ENCODE measurements at regions not wholly inside any gene's neighbourhood (a gene's known extent, or its start where the extent isn't known, plus 50 kb on each side); places are given as distances from the start of the nearest gene placed in this dataset.

DNA sequence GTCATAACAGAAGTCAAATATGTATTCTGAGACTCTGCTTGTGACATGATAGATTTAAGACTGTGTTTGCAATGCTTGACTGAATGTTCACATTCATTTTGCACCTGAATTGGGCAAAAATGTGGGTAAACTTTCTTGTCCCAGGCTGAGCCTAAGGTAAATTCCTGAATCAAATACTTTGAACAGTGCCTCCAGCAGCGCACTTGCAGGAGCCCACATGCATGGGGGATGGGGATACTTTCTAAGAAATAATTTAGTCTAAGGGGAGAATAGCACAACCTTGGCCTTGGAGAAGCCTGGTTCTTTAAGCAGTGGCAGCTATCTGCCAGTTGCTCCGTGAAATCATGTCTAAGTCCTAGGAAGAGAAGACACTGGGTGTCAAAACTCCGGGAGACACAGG lies 163.5 kb upstream of the EGFLAM start:
- no peak for DNase-seq

DNA sequence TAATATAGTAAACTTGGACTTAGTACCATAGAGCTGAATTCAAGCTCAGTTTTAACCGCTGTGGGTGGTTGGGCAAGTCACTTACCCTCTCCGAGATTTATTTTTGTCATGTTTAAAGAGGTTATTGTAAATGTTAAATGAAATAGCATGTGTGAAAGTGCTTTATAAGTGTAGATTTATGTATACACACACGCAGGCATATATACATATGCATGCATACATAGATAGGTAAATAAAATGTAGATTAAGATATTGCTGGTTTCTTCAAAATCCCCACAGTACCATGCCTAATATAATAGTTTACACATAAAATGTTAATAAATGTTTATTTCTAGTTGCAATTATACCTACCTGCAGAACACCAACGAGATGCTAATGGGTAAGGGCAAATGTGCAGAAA lies 164.5 kb upstream of the EGFLAM start:
- no peak for DNase-seq

DNA sequence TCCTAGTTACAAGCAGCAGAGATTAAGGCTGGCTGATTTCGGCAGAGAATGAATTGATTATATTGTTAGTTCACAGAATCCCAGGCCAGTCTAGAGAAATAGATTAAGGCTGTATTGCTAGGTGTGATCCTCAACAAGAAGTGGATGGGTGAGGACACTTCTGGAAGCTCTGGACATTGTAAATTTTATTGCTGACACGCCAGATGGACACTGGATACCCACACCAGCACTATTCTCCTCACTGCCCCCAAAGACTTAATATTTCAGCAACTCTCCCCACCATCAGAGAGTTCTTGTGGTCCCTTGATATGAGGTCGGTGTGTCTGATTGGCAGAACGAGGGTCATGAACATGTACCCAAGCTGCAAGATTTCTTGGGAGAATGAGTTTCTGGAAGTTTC lies 171.6 kb upstream of the EGFLAM start:
- DNase-seq: no peak

DNA sequence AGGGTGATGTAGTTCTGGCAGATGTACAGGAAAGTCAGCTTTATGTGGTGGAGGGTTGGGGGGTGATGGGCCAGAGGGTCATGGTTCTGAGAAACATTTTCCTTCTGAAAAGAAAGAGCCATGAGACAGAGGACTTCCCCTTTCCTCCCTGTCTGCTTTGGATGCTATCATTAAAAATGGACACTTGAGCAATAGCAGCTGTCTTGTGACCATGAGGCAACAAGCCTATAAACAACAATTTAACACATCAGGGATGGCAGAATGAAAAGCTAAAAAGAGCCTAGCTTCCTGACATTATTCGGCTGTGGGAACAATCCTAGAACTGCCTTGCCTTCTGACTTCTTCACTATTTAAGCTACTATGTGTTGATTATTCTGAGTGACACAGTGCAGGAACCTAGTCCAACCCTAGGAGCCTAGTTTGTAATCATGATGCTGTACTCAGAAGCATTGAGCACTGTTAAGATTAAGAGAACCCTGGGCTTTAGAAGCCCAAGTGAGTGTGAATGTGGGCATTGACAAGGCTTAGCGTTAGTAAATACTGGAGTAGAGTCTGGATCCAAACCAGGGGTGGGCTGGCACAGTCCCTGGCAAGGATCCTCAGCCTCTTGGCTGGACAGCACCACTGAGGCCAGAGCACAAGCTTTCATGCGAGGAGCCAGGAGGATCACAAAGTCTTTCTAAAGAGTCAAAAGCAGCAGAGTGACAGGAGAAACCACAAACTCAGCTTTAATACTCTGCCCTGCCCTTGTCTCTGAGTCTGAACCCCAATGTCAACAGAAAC lies 178.5 kb upstream of the EGFLAM start:
- DNase-seq: no peak

DNA sequence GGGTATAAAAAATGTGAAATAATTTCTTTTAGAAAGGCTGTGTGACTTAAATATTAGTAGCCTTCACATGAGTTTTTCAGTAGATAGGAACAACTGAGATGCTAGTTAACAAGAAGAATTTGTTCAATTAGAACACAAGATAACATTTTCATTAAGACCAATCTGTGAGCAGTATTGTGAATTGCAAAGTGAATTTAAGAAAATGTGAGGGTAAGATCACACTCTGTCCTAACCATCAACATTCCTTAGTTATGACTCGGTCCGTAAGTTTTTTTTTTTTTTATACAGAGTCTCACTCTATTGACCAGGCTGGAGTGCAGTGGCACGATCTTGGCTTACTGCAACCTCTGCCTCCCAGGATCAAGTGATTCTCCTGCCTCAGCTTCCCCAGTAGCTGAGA lies 180.2 kb upstream of the EGFLAM start:
- no peak for DNase-seq

DNA sequence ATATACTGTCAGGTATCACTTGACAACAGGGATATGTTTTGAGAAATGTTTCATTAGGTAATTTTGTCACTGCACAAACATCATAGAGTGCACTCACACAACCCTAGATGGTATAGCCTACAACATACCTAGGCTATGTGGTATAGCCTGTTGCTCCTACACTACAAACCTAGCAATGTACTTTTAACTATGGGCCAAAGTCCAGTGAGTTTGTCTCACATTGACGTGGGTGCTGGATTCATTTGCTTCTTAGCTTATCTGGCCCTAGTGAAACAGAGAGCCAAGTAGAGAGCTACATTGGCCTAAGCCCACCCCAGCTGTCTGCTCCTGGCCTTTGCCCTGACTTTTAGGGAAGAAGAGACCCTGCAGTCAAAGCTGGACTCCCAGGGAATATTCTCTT lies 180.7 kb upstream of the EGFLAM start:
- DNase-seq: no peak

DNA sequence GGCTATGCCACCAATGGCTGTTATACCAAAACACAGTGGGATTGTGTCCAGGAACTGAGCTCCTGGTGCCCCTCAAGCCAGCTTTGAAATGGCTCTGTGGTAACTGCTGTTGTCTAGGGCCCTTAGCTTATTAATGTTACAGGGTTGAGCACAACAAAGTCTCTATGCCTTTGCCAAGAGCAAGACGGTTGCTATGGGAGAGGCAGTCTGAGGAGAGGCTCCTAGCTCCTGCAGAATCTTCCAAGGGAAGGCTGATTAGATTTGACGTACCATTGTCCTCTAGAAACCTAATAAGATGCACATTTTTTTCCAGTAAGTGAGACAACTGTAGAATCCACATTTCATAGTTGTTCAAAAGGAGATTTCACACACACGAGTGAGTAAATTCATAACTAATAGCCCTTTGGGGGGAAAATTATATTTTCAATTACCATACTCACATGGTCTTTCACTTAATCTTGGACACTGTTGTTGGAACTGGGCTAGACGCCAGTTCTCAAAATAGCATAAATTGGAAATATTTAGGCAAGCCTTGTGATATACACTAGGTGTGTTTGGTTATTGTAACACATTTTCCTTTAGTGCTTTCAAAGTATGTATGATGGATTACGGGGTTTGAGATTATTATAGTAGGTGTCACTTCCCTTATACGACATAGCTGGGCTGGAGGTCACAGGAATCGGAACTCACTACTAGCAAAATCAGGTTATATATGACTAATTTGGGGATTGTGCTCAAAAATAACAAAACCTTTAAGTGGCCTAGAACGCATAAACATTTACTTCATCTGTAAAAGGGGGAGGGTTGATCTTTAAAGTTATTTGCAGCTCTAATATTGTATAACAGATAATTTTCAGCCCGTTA lies 186.3 kb upstream of the EGFLAM start:
- no peak for DNase-seq

DNA sequence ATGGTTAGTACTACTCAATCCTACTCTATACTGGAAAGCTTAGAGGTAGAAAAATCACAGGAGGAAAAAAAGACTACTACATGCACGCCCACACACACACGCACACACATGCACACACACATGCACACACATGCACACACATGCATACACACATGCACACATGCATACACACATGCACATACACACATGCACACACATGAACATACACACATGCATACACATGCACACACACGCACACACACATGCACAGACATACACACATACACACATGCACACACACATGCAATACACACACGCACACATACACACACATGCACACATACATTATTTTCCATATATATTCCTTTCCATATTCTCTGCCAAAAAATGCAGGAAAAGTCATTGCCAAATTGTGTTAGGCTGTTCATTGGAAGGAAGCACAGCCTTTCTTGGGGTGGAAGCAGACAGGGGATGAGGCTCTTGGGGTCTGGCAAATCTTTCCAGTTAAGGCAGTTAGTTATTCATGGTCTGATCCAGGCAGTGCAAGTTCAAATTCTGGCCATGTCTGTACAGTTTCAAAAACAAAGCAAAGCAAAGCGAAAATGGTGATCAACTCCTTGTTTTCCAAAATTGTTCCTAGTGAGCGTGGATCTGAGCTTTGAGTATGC lies 187.9 kb upstream of the EGFLAM start:
- DNase-seq: no peak

DNA sequence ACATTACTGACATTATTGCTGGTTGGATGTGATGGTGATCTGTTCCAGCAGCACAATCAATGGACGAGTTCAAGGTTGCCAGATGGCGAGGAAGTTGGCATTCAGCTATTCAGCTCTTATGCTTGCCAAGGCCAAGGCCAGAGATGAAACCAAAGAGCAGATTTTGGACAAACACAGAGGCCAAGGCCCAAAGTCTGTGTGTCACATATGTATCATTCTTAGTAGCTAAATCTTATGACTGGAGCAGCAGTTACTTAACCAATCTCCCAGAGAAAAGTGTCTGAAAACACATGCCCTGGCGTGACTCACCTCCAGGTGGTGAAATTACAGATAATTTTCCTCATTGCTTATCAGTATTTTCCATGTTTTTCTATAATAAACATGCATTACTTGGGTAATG lies 189.0 kb upstream of the EGFLAM start:
- DNase-seq: no peak

DNA sequence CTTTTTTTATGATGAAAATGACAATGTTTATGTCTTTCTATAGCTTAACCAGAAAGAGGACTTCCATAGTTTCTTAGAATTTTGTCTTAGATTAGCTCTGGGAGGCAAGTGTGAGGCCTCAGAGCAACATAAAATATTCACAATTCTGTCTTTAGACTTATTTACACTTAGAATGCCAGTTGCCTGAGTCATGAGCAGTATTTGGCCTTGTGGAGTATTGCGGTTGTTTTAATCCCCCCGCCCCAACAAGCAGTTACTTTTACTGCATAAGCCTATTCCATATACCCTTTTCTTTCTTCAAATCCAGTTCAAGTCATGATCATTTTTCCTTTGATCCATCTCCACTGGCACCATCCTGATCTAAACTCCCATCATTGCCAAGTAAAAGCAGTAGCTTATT lies 198.0 kb upstream of the EGFLAM start:
- DNase-seq: no peak

DNA sequence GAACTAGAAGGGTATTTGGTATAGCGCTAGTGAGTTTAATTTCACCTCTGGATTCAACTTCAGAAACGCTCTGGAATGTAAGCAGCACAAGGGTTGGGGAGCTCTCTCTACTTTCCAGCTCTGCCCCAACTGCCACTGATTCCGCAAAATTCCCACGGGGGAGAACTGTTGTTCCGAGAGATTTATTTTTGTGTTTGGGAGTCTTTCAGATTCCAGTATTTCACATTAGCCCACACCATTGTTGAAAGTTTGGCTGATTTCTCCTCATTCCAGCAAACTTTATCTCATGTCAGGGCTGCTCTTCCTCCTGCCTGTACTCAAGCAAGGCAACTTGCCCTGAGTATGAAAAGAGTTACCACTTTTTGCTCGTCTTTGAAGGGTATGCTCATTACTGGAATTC lies 198.5 kb upstream of the EGFLAM start:
- no peak for DNase-seq

DNA sequence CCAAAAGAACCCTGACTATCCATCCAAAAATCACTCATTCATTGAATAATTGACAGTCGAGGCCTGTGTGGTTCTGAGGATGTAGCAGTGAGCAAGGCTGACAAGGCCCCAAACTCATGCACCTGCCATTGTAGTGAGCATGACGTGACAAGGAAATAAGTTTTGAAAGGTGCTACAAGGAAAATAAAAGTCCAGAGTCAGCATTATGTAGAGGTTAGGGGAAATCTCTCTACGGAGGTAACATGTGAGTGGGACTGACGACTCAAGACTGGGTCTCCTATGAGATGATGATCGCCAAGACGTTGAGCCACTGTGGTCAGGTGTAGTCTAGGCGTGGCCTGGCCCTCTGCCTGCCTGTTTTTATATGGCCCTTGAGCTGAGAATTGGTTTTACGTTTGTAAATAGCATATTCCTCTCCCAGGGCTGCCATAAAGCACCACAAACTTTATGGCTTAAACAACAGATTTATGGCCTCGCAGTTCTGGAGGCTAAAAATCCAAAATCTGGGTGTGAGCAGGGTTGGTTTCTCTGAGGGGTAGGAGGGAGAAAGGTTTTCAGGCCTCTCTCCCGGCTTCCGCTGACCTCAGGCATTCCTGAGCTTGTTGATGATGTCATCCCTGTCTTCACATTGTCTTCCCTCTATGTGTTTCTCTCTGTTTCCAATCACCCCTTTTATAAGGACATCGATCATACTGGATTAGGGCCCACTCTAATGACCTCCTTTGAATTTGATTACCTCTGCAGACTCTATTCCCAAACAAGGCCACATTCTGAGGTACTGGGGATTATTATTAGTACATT lies 206.4 kb upstream of the EGFLAM start:
- no peak for DNase-seq

DNA sequence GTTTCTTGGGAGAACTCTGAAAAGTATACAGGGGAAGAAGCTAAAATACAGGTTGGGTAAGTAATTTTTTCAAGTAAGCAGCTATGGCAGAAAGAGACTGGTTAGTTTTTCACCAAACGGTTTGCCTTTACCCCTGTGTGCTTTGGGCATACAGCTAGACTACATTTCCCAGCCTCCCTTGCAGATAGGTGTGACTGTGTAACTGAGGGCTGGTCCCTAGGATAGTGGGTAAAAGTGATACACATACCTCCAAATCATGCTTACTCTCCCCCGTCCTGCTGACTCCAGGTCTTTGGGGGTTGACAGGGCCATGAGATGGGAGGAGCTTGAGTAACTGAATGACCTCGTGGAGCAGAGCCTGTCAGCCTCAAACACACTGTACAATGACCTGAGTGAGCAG lies 208.6 kb upstream of the GDNF start:
- DNase-seq: no peak

DNA sequence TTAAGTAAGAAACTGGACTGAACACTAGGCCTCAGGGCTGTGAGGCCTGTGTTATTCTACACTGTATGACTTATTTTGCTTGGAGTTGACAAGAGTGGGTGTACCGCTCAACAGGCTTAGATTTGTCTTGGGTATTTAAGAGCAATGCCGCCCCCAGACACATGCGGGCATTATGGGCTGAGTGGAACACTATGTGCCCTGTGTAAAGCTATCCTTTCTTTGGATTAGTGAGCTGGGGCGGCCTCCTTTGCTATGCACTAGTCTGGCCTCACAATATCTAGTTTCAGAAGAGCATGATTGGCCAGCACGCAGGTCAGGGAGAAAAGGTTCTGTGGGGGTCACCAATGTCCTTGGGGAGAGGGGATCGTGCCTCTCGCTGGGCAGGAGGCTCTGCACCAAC lies 206.3 kb upstream of the GDNF start:
- no peak for DNase-seq

DNA sequence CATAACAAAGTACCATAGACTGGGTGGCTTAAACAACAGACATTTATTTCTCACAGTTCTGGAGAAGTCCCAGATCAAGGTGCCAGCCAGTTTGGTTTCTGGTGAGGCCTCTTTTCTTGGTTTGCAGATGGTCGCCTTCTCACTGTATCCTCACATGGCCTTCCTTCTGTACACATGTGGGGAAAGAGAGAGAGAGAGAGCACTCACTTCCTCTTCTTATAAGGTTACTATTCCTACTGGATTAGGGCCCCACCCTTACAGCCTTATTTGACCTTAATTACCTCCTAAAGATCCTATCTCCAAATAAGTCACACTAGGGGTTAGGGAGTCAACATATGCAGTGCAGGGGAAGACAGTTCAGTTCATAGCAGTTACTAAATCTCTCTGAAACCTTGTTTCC lies 205.6 kb upstream of the GDNF start:
- no peak for DNase-seq

DNA sequence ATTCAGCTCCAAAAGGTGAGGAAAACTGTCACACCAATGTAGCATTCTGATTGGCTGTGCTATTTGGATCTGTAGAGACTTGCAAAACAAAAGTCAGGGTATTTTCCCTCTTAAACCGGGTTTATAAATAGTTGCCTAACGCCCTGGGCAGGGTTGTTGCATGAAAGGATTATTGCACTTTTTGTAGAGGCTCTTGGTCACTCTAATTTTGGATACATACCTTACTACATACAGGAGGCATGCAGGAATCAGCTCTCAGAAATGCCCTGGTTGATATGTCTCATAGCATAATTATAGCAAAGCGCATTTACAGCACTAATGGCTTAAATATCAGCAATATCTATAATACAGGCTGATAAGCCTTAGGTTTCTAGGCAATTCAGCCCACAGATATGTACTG lies 200.0 kb upstream of the GDNF start:
- DNase-seq: no peak

DNA sequence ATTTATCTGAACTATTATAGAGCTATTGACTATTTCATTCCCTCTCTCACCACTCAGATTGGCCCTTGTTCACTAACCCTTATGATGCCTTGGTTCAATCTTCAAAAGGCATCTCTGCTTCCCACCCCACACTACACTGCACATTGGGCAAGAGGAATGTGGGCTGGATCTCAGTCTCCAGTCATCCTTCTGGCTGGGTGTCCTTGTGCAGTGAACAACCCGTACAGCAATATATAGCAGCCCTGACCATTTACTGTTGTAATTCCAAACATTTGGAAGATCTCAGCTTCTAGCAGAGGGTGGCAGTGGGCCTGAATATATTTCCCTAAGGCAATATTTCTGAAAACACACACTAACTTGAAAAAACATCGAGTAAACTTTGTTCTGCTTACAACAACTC lies 199.2 kb upstream of the GDNF start:
- DNase-seq: no peak

DNA sequence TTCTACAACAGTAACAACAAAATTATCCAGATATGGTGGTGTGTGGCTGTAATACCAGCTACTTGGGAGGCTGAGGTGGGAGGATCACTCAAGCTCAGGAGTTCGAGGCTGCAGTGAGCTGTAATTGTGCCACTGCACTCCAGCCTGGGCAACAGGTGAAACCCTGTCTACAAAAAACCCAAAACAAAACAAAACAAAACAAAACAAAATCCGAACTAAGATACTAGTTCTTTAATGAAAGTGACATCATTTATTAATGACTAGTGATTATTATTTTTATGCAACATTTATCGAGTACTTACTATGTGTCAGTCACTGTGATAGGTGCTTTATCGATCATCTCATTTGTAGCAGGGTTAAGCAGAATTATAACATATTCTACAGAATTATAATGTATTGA lies 196.9 kb upstream of the GDNF start:
- DNase-seq: no peak

DNA sequence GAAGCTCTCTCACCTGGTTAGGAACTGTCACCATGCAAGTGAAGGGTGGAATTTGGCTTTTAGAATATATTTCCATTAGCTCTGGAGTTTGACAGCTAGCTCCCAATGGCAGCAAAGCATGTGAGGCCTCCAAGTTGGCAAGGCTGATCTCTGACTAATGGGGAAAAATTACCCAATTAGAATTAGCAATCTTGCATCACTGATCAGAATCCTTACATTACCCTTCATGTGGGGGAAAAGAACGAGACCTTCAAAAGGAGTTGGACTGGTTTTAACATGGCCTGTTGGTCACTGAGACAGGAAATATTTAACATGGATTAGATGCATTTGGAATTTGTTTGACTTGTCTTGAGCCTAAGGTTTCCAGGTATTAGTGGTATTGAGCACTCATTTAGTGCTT lies 192.3 kb upstream of the GDNF start:
- DNase-seq: no peak

DNA sequence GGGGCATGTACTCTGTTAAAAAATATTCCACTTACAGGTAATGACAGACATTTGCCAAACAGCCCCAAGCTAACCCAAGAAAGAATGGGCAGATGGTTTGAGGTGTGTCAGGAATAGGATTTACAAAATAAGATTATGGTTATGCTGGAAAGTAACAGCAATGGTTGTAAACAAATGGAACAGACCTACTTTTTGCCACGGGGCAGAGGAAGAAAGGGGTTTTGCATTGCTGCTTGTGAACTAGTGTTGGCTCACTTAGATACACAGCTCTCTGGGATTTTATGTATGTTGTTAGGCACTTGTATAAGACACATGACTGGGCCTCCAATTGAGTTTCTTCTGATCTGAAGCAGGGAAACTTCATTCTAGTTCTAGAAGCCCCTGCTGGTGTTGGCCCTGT lies 191.5 kb upstream of the GDNF start:
- DNase-seq: no peak

DNA sequence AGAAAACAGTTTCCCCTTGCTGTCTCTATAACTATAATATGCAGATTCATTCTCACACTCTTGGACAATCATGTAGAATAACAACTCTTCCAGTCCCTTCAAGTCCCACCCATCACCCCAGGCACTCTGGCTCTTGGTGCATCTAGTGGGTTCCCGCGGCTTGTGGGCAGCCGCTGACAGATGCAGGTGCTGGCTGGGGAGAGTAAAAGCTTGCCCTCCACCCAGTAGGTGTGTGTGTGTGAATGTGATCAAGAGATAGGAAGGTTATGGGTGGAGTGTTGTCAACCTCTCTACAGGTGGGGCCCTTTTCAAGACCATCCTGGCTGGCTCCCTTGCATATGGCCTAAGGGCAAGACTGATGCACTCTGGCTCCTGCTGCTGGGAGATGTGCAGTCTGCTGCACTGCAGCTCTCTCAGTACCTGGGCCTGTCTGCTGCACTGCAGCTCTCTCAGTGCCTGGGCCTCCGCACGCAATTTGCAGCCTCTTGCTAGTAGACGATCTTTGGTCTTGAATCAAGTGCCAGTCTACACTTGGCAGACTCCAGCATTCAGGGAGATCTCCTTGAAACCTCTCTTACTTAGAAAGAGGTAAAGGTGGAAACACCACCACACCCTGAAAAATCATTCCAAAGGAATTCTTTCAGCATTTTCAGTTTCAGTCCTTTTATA lies 189.7 kb upstream of the GDNF start:
- no peak for DNase-seq

DNA sequence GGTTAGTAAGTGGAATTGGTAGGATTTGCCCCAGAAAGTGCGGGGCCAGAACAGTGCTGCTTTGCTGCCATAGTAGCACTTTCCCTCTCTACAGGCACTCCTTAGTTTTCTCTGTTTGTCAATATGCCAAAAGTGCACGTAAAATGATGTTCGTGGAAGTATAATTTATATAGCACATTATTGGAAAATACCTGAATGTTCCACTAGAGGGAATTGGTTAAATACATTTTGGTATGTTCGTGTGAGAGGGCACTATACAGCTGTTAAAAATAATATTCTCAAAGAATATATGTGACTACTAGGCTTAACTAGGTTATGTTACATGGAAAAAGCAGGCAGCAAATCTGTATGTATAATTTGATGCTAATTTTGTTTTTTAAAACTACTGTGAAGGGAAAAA lies 184.0 kb upstream of the GDNF start:
- DNase-seq: no peak

DNA sequence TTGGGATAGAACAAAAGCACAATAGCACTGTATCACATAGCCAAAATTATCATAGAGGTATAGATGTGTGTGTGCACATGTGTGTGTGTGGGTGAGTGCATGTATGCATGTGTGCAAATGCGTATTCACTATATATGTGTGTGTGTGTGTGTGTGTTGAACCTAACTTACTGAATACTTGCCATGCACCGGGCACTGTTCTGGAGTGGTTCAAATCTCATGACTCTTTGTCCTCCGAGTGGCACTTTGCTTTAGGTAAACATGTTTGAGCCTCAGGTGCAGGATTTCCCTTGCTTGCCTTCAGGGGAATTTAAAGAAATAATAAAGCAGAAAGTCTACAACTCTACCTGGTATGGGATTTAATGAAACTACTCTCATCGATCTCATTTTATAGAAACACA lies 183.5 kb upstream of the GDNF start:
- DNase-seq: no peak
